HEK293 (cell line): ENCODE measurements at regions not wholly inside any gene's neighbourhood (a gene's known extent, or its start where the extent isn't known, plus 50 kb on each side); places are given as distances from the start of the nearest gene placed in this dataset.

Experiments
- CTCF ChIP-seq: fragments of 450-650 bp; formaldehyde crosslinking; IDR thresholded peaks from 2 replicates; pipeline ENCODE4 v1.5.1; 2016; ENCODE audit warnings: missing biosample characterization, missing genetic modification characterization
- REPIN1 ChIP-seq: fragments of 450-650 bp; formaldehyde crosslinking; IDR thresholded peaks from 2 replicates; pipeline ENCODE4 v1.5.1; 2017; ENCODE audit warnings: missing biosample characterization, missing genetic modification characterization, low read depth
- YY1 ChIP-seq: fragments of 450-650 bp; formaldehyde crosslinking; IDR thresholded peaks from 2 replicates; pipeline ENCODE4 v1.5.1; 2018; ENCODE audit warnings: missing biosample characterization, missing genetic modification characterization
- ZNF10 ChIP-seq: fragments of 450-650 bp; formaldehyde crosslinking; IDR thresholded peaks from 2 replicates; pipeline ENCODE4 v1.5.1; 2017; ENCODE audit warnings: missing biosample characterization, missing genetic modification characterization
- ZNF645 ChIP-seq: fragments of 450-650 bp; formaldehyde crosslinking; IDR thresholded peaks from 2 replicates; pipeline ENCODE4; 2016; ENCODE audit warnings: missing biosample characterization, missing genetic modification characterization

- TF ChIP-seq YY1 (tag by site-specific recombination) (no peak), CTCF (tag by site-specific recombination) (no peak), ZNF645 (no peak), ZNF10 (no peak), REPIN1 (tag by site-specific recombination) (no peak)
Observed at GRCh38 chr1:241411776-241412338, 54.9 kb upstream of the RGS7 start.
